ENCODE measurements at regions not wholly inside any gene's neighbourhood (a gene's known extent, or its start where the extent isn't known, plus 50 kb on each side); places are given as distances from the start of the nearest gene placed in this dataset.

GRCh38 chr1:5765997-5766913 is 226.0 kb downstream of the NPHP4 start:
- no peak for TF ChIP-seq SMC3 (conservative IDR thresholded peaks at IDR 0.05; ENCODE audit: poor library complexity)
- no peak for TF ChIP-seq EP300 (conservative IDR thresholded peaks at IDR 0.05; ENCODE audit: poor library complexity, severe bottlenecking)
- no peak for TF ChIP-seq CTCF (IDR thresholded peaks at IDR 0.05; ENCODE audit: poor library complexity, severe bottlenecking)
